ENCODE measurements at regions not wholly inside any gene's neighbourhood (a gene's known extent, or its start where the extent isn't known, plus 50 kb on each side); places are given as distances from the start of the nearest gene placed in this dataset.
"Not testable (repeated sequence)": the region's sequence is repeated elsewhere in the genome, so short reads cannot be mapped to it uniquely, and the experiment has no call there.

- intact Hi-C loops (cut with micrococcal nuclease): no loop called here
- POLR2A ChIA-PET: no interaction called here
Observed at GRCh38 chr6:69578361-69578890, 218.4 kb downstream of the LMBRD1 start.

DNA sequence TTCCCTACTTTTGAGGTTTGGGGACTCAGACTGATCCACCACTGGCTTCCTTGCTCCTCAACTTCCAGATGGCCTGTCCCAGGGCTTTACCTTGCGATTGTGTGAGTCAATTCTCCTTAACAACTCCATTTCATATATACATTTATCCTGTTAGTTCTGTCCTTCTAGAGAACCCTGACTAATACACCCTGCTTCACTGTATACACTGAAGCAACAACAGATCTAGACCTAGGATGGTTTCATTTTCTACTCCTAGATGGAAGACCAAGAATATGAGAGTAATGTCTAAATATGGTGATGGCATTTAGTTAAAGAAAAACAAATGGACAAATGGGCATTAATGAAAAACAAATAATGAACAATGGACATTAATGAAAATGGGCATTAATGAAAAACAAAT lies 225.6 kb downstream of the LMBRD1 start:
- no peak overlapping the region for H3K4me3 Mint-ChIP-seq
- CTCF ChIA-PET: no interaction called here
- H3K27ac Mint-ChIP-seq: no peak overlapping the region
- no peak for DNase-seq
- H3K4me1 Mint-ChIP-seq (ENCODE audit: low read depth): no peaks in the 10 kb centered on the region
- intact Hi-C loops (cut with micrococcal nuclease): no loop called here
- peaks cover 2% of the 10 kb centered on the region for H3K27me3 Mint-ChIP-seq
- no peaks in the 10 kb centered on the region for H3K36me3 Mint-ChIP-seq
- peaks cover 5% of the 10 kb centered on the region for H3K9me3 Mint-ChIP-seq
- POLR2A ChIA-PET: no interaction called here

More at GRCh38 chr6:69578361-69578890, 218.4 kb downstream of the LMBRD1 start:
- DNase-seq: no peak
- peaks cover 8% of the 10 kb centered on the region for H3K27me3 Mint-ChIP-seq
- H3K27ac Mint-ChIP-seq: no peak overlapping the region
- CTCF ChIA-PET: no interaction called here
- H3K4me3 Mint-ChIP-seq: no peak overlapping the region
- H3K9me3 Mint-ChIP-seq: no peaks in the 10 kb centered on the region
- H3K36me3 Mint-ChIP-seq: no peaks in the 10 kb centered on the region
- no peaks in the 10 kb centered on the region for H3K4me1 Mint-ChIP-seq (ENCODE audit: low read depth)

GRCh38 chr6:69570106-69570505 lies 226.7 kb downstream of the LMBRD1 start:
- H3K9me3 Mint-ChIP-seq: peaks cover 5% of the 10 kb centered on the region
- H3K4me1 Mint-ChIP-seq (ENCODE audit: low read depth): no peaks in the 10 kb centered on the region
- H3K4me3 Mint-ChIP-seq: no peak overlapping the region
- intact Hi-C loops (cut with micrococcal nuclease): no loop called here
- H3K36me3 Mint-ChIP-seq: no peaks in the 10 kb centered on the region
- peaks cover 2% of the 10 kb centered on the region for H3K27me3 Mint-ChIP-seq
- DNase-seq: no peak
- no peak overlapping the region for H3K27ac Mint-ChIP-seq
- ChIA-PET POLR2A (no interaction called here), CTCF (no interaction called here)

DNA sequence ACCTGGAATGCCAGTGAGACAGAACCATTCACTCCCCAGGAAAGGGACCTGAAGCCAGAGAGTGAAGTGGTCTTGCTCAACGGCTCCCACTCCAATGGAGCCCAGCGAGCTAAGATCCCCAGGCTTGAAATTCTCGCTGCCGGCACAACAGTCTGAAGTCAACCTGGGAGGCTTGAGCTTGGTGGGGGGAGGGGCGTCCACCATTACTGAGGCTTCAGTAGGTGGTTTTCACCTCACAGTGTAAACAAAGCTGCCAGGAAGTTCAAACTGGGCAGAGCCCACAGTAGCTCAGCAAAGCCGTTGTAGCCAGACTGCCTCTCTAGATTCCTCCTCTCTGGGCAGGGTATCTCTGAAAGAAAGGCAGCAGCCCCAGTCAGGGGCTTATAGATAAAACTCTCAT lies 236.2 kb downstream of the LMBRD1 start:
- CTCF ChIA-PET; H3K36me3 Mint-ChIP-seq; H3K4me3 Mint-ChIP-seq; POLR2A ChIA-PET; H3K27ac Mint-ChIP-seq; H3K9me3 Mint-ChIP-seq; H3K4me1 Mint-ChIP-seq (ENCODE audit: low read depth); H3K27me3 Mint-ChIP-seq; intact Hi-C loops (cut with micrococcal nuclease); DNase-seq: not testable (repeated sequence)

DNA sequence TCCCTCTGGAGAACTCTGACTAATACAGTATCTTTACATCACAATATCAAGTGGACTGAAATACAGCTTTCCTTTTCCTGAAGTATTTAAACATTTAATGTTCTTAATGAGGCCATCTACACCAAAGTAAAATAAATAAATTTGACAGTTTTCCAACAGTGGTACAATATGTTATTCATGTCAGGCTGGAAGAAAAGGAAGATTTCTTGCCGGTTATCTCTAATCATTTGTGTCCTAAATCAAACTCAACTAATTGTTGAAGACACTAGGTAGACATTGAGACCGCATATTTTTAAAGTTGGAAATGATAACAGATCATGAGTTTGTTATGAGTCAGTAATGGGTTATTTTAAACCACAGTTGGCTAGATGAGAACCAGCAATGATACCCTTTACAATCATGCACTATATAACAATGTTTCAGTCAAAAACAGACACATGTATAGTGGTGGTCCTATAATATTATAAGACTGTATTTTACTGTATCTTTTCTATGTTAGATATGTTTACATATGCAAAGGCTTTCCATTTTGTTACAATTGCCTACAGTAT lies 241.6 kb downstream of the LMBRD1 start:
- Mint-ChIP-seq H3K27ac (no peak overlapping the region), H3K4me1 (ENCODE audit: low read depth) (no peaks in the 10 kb centered on the region), H3K4me3 (no peak overlapping the region), H3K9me3 (no peaks in the 10 kb centered on the region), H3K36me3 (no peaks in the 10 kb centered on the region), H3K27me3 (no peaks in the 10 kb centered on the region)
- CTCF ChIA-PET: no interaction called here
- POLR2A ChIA-PET: no interaction called here
- DNase-seq: no peak
- intact Hi-C loops (cut with micrococcal nuclease): no loop called here

- Mint-ChIP-seq H3K4me1 (ENCODE audit: low read depth) (no peaks in the 10 kb centered on the region), H3K36me3 (no peaks in the 10 kb centered on the region), H3K4me3 (no peak overlapping the region), H3K9me3 (no peaks in the 10 kb centered on the region), H3K27me3 (no peaks in the 10 kb centered on the region), H3K27ac (no peak overlapping the region)
- intact Hi-C loops (cut with micrococcal nuclease): no loop called here
- ChIA-PET POLR2A (no interaction called here), CTCF (no interaction called here)
- no peak for DNase-seq
Observed at GRCh38 chr6:69542494-69542893, 254.3 kb downstream of the LMBRD1 start.

DNA sequence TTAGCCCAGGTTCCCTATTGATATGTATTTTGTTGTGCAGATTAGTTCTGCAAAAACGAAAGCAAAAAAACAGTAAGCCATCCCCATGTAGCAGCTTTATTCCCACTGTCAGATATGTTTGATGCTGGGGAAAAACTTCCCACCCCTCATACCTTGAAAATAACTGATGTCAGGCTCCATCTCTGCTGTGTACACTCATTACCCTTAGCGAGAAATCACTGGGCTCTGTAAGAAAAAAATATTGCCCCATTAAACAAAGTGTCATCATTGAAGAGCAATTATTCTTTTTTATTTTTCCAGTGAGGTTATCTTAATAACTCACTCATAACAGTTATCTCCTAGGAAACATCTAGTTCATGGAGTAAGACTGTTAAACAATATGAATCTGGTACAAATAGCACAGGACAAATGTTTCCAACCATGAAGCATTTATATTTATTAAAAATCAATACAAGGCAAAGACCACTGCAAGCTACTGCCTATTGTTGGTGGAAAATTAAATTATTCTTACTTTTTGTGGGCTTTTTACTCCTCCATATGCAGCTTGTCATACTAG lies 268.8 kb downstream of the LMBRD1 start:
- no peaks in the 10 kb centered on the region for H3K27me3 Mint-ChIP-seq
- no peak overlapping the region for H3K4me3 Mint-ChIP-seq
- H3K36me3 Mint-ChIP-seq: no peaks in the 10 kb centered on the region
- DNase-seq: no peak
- no peak overlapping the region for H3K27ac Mint-ChIP-seq
- POLR2A ChIA-PET: no interaction called here
- no peaks in the 10 kb centered on the region for H3K9me3 Mint-ChIP-seq
- H3K4me1 Mint-ChIP-seq (ENCODE audit: low read depth): no peaks in the 10 kb centered on the region
- CTCF ChIA-PET: no interaction called here
- intact Hi-C loops (cut with micrococcal nuclease): no loop called here

DNA sequence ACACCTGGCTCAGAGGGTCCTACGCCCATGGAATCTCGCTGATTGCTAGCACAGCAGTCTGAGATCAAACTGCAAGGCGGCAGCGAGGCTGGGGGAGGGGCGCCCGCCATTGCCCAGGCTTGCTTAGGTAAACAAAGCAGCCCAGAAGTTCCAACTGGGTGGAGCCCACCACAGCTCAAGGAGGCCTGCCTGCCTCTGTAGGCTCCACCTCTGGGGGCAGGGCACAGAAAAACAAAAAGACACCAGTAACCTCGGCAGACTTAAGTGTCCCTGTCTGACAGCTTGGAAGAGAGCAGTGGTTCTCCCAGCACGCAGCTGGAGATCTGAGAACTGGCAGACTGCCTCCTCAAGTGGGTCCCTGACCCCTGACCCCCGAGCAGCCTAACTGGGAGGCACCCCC lies 281.3 kb downstream of the LMBRD1 start:
- intact Hi-C loops (cut with micrococcal nuclease); POLR2A ChIA-PET; H3K36me3 Mint-ChIP-seq; H3K27me3 Mint-ChIP-seq; H3K9me3 Mint-ChIP-seq; CTCF ChIA-PET; H3K4me1 Mint-ChIP-seq (ENCODE audit: low read depth); H3K27ac Mint-ChIP-seq; DNase-seq; H3K4me3 Mint-ChIP-seq: not testable (repeated sequence)

GRCh38 chr6:69494595-69494994 lies 302.2 kb downstream of the LMBRD1 start:
- CTCF ChIA-PET: no interaction called here
- no peak overlapping the region for H3K27ac Mint-ChIP-seq
- H3K9me3 Mint-ChIP-seq: peaks cover 15% of the 10 kb centered on the region
- peaks cover 2% of the 10 kb centered on the region for H3K36me3 Mint-ChIP-seq
- POLR2A ChIA-PET: no interaction called here
- no peak overlapping the region for H3K4me3 Mint-ChIP-seq
- H3K4me1 Mint-ChIP-seq (ENCODE audit: low read depth): no peaks in the 10 kb centered on the region
- DNase-seq: no peak
- H3K27me3 Mint-ChIP-seq: peaks cover 1% of the 10 kb centered on the region
- intact Hi-C loops (cut with micrococcal nuclease): no loop called here

- H3K27ac Mint-ChIP-seq: no peak overlapping the region
- DNase-seq: no peak
- CTCF ChIA-PET: no interaction called here
- H3K9me3 Mint-ChIP-seq: peaks cover 20% of the 10 kb centered on the region
- intact Hi-C loops (cut with micrococcal nuclease): no loop called here
- H3K4me1 Mint-ChIP-seq (ENCODE audit: low read depth): no peaks in the 10 kb centered on the region
- POLR2A ChIA-PET: no interaction called here
- H3K27me3 Mint-ChIP-seq: peaks cover 1% of the 10 kb centered on the region
- H3K36me3 Mint-ChIP-seq: peaks cover 2% of the 10 kb centered on the region
- H3K4me3 Mint-ChIP-seq: no peak overlapping the region
Observed at GRCh38 chr6:69489970-69490369, 306.8 kb downstream of the LMBRD1 start.

- Mint-ChIP-seq H3K27me3 (peaks cover 1% of the 10 kb centered on the region), H3K27ac (no peak overlapping the region), H3K4me3 (no peak overlapping the region), H3K4me1 (ENCODE audit: low read depth) (no peaks in the 10 kb centered on the region), H3K36me3 (no peaks in the 10 kb centered on the region), H3K9me3 (peaks cover 7% of the 10 kb centered on the region)
- no peak for DNase-seq
- intact Hi-C loops (cut with micrococcal nuclease): no loop called here
- CTCF ChIA-PET: no interaction called here
- POLR2A ChIA-PET: no interaction called here
Observed at GRCh38 chr6:69487688-69488087, 309.1 kb downstream of the LMBRD1 start.

DNA sequence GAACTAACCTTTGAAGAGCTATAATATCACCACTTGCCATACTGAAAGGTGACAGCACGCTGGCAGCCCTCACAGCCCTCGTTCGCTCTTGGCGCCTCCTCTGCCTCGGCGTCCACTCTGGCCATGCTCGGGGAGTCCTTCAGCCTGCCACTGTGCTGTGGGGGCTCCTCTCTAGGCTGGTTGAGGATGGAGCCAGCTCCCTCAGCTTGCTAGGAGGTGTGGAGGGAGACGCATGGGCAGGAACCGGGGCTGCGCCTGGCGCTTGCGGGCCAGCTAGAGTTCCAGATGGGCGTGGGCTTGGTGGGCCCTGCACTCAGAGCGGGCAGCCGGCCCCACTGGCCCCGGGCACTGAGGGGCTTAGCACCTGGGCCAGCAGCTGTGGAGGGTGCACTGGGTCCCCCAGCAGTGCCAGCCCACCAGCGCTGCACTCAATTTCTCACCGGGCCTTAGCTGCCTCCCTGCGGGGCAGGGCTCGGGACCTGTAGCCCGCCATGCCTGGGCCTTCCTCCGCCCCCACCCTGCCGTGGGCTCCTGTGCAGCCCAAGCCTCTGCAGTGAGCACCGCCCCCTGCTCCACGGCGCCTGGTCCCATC lies 329.7 kb downstream of the LMBRD1 start:
- Mint-ChIP-seq H3K9me3 (no peaks in the 10 kb centered on the region), H3K36me3 (no peaks in the 10 kb centered on the region), H3K4me1 (ENCODE audit: low read depth) (no peaks in the 10 kb centered on the region), H3K27me3 (no peaks in the 10 kb centered on the region), H3K4me3 (no peak overlapping the region), H3K27ac (no peak overlapping the region)
- ChIA-PET POLR2A (no interaction called here), CTCF (no interaction called here)
- intact Hi-C loops (cut with micrococcal nuclease): no loop called here
- no peak for DNase-seq

DNA sequence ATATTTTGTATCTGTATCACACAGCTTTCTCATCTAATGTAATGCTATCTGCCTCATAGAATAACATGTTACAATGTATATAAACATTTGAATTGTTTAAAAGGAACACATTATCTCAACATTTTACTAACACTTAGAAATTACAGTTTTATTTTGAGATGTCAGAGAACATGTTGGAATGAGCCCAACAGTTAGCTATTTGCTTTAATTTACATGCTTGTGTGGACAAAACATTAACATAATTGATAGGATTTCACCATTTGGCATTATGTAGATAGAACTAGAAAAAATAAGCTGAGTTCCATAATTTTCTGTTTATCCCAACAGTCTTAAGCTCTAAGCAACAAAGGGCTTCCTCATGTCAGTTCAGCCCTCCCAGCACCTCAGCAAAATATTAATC lies 330.9 kb downstream of the LMBRD1 start:
- no peaks in the 10 kb centered on the region for H3K27me3 Mint-ChIP-seq
- H3K27ac Mint-ChIP-seq: no peak overlapping the region
- no peaks in the 10 kb centered on the region for H3K36me3 Mint-ChIP-seq
- no peak overlapping the region for H3K4me3 Mint-ChIP-seq
- no peaks in the 10 kb centered on the region for H3K9me3 Mint-ChIP-seq
- CTCF ChIA-PET: no interaction called here
- POLR2A ChIA-PET: no interaction called here
- intact Hi-C loops (cut with micrococcal nuclease): no loop called here
- no peak for DNase-seq
- H3K4me1 Mint-ChIP-seq (ENCODE audit: low read depth): no peaks in the 10 kb centered on the region
